Lung (tissue), 11 donors: ENCODE measurements at regions not wholly inside any gene's neighbourhood (a gene's known extent, or its start where the extent isn't known, plus 50 kb on each side); places are given as distances from the start of the nearest gene placed in this dataset.

Experiments
- ATAC-seq: fragments of 200-7000 bp; cut with Tn5 transposase; one replicate; pipeline ENCODE4 v1.9.1; 2020; ENCODE audit warnings: moderate number of reproducible peaks; ENCODE audit not compliant: insufficient read depth, low FRiP score
- DNase-seq, 3 donors: peaks; one replicate each; pipeline ENCODE4 v3.0.0-alpha.2; 2013 to 2017
- H3K27ac ChIP-seq, 2 donors: one replicate each; pipeline ENCODE4 v1.5.1; 2013; ENCODE audit warnings: mild to moderate bottlenecking in 2 of 2, moderate library complexity in 2 of 2, control low read depth in 1 of 2, inconsistent platforms in 1 of 2, low read depth in 1 of 2, low read length in 1 of 2
- H3K27me3 ChIP-seq, 3 donors: one replicate each; pipeline ENCODE4 v1.5.1; 2013; ENCODE audit warnings: low read length in 2 of 3; ENCODE audit not compliant: control insufficient read depth in 3 of 3, insufficient read depth in 3 of 3
- H3K36me3 ChIP-seq, 4 donors: one replicate each; pipeline ENCODE4 v1.5.1; 2013; ENCODE audit warnings: low read length in 4 of 4, mild to moderate bottlenecking in 1 of 4, moderate library complexity in 1 of 4; ENCODE audit not compliant: control insufficient read depth in 4 of 4, insufficient read depth in 4 of 4
- H3K4me1 ChIP-seq, 5 donors: one replicate each; pipeline ENCODE4 v1.5.1; 2013; ENCODE audit warnings: low read length in 5 of 5, mild to moderate bottlenecking in 2 of 5, moderate library complexity in 1 of 5; ENCODE audit not compliant: control insufficient read depth in 5 of 5, insufficient read depth in 5 of 5
- H3K4me3 ChIP-seq: one replicate; pipeline ENCODE4 v1.5.1; 2013; ENCODE audit warnings: mild to moderate bottlenecking, control low read depth, moderate library complexity
- H3K9ac ChIP-seq, 2 donors: one replicate each; pipeline ENCODE4 v1.5.1; 2013; ENCODE audit warnings: low read length in 2 of 2, control low read depth in 1 of 2; ENCODE audit not compliant: insufficient read depth in 1 of 2
- H3K9me3 ChIP-seq, 4 donors: one replicate each; pipeline ENCODE4 v1.5.1; 2013; ENCODE audit warnings: low read length in 3 of 4, mild to moderate bottlenecking in 1 of 4, moderate library complexity in 1 of 4; ENCODE audit not compliant: control insufficient read depth in 4 of 4, insufficient read depth in 3 of 4
- WGBS, 2 donors: extraction: QIAGEN DNeasy Blood & Tissue Kit; methylation state at CpG; one replicate each; pipeline ENCODE4 v1.1.7; 2013; 5-methylcytosine and 5-hydroxymethylcytosine counted together
- TF ChIP-seq, protein P1 (sequence below): IDR thresholded peaks from 2 replicates; pipeline ENCODE4 v1.5.1; 2012; ENCODE audit warnings: mild to moderate bottlenecking; ENCODE audit errors: control extremely low read depth, extremely low read depth
- donor health status: control.
- donor health status: control.
- donor health status: Bipolar disorder and iron deficiency.
- donor health status: healthy.
- donor health status: DM: yes; HTN: yes; CAD: no.

DNA sequence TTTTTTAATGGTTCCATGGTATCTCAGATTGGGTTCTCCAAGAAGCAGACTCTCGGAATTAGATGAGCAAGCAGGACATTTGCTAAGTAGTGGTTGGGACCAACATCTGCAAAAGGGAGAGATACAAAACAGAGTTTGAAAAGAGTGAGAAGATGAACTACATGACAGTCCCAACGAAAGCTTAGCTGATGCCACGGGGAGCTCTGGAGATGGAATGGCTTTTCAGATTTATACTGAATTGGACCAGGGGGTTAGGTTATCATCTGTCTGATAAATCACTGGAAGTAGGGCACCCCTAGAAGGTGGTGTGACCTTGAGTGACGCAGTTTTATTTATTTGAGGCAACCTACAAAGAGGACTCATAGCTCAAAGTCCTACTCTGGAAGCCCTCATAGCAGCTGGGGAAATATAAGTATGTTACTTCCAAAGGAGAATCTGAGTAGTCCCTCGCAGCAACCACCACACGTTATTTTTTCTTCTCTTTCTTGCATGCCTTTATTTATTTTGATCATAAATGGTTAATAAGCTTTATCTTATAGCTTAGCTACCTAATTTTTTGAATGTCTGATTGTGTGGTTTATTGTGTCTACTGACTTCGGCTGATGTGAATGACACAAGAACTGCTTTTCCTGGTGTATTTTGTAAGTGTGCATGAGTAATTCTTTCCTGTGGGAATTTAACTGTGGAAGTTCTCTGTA, 815.4 kb downstream of the SQOR start:
- 77 to 82% methylated on average over 7 of the region's 7 CpGs for WGBS, 2 donors
- H3K9ac ChIP-seq: no peak overlapping the region
- DNase-seq (no peak), ATAC-seq (no peak)
- H3K27ac ChIP-seq: no peak overlapping the region
- H3K27me3 ChIP-seq: no peaks in the 10 kb centered on the region
- H3K4me3 ChIP-seq: no peak overlapping the region
- H3K36me3 ChIP-seq: no peaks in the 10 kb centered on the region
- TF ChIP-seq, protein P1, sequence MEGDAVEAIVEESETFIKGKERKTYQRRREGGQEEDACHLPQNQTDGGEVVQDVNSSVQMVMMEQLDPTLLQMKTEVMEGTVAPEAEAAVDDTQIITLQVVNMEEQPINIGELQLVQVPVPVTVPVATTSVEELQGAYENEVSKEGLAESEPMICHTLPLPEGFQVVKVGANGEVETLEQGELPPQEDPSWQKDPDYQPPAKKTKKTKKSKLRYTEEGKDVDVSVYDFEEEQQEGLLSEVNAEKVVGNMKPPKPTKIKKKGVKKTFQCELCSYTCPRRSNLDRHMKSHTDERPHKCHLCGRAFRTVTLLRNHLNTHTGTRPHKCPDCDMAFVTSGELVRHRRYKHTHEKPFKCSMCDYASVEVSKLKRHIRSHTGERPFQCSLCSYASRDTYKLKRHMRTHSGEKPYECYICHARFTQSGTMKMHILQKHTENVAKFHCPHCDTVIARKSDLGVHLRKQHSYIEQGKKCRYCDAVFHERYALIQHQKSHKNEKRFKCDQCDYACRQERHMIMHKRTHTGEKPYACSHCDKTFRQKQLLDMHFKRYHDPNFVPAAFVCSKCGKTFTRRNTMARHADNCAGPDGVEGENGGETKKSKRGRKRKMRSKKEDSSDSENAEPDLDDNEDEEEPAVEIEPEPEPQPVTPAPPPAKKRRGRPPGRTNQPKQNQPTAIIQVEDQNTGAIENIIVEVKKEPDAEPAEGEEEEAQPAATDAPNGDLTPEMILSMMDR: no peak
- peaks cover 0 to under 1% (median 0%) of the 10 kb centered on the region in 4 donors for H3K9me3 ChIP-seq
- no peaks in the 10 kb centered on the region for H3K4me1 ChIP-seq

DNA sequence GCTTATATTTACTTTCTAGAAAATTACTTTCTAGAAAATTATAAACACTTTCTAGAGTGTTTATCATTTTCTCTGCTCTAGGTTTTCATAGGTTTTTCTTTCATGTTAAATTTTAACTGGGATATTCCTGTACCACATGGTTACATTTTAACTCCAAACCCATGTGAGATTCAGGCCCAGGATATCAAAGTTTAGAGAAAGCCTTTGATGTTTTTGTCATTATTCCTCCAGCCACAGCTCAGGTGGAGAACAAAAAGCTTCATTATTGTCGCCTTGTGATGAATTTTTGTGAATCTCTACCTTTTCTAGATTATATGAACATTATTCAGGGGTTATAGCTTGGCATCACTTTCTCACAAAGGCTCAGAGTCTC, 816.0 kb downstream of the SQOR start:
- Histone ChIP-seq H3K27ac (no peak overlapping the region), H3K9me3 (no peaks in the 10 kb centered on the region), H3K4me3 (no peak overlapping the region), H3K36me3 (no peaks in the 10 kb centered on the region), H3K9ac (no peak overlapping the region), H3K4me1 (no peaks in the 10 kb centered on the region), H3K27me3 (no peaks in the 10 kb centered on the region)
- DNase-seq: no peak
- ATAC-seq: no peak
- TF ChIP-seq, protein P1: no peak
- WGBS, 2 donors: 60 to 83% methylated on average over 1 of the region's 1 CpG

DNA sequence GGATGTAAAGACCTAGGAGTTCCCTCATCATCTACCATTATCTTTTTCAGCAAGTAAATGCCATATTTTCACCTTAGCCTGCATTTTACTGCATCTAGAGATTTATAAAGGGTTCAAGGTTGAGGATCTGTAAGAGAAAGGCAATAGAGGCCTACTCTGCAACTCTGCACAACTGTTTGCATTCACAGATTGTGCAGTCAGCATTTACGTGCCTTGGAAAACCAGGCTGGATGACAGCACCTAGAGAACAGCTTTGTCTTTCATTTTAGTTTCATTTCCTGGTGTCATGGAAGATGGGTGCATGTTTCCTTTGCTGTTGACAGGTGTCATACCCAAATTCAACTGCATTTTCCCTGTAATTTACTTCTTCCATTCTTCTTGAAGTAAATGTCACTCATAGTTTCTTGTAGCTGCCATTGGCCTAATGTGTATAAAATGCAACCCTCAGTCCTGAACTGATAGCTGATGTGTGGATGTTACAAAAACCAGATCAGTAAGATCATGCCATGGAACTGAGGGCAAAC, 817.5 kb downstream of the SQOR start:
- Histone ChIP-seq H3K27me3 (no peaks in the 10 kb centered on the region), H3K9ac (no peak overlapping the region), H3K27ac (no peak overlapping the region), H3K4me3 (no peak overlapping the region), H3K4me1 (no peaks in the 10 kb centered on the region), H3K9me3 (no peaks in the 10 kb centered on the region), H3K36me3 (no peaks in the 10 kb centered on the region)
- ATAC-seq: no peak
- TF ChIP-seq, protein P1: no peak
- no peak for DNase-seq
- 1 to 61% methylated on average over 1 of the region's 1 CpG for WGBS, 2 donors

DNA sequence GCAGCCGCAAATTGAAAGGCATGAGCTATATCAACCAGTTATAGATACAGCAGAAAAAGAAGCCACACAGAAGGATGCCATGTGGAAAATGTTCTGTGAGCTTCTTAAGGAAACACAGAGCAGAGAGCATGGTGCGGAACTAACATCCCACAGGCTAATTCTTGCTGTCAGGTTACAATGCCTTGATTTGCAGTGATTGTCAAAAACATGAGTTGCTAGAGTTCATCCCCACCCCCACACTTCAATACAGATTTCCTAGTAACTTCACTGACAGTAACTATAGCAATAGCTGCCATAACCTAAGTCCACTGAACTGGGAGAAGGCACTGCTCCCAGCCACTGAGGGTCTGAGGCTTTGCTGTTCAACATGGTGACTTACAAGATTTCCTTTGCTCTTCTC, 821.6 kb downstream of the SQOR start:
- no peaks in the 10 kb centered on the region for H3K9me3 ChIP-seq
- H3K9ac ChIP-seq: no peak overlapping the region
- H3K4me3 ChIP-seq: no peak overlapping the region
- WGBS, 2 donors: 94 to 95% methylated on average over 2 of the region's 2 CpGs
- no peaks in the 10 kb centered on the region for H3K36me3 ChIP-seq
- no peak overlapping the region for H3K27ac ChIP-seq
- no peak for ATAC-seq
- DNase-seq: no peak
- no peaks in the 10 kb centered on the region for H3K4me1 ChIP-seq
- no peaks in the 10 kb centered on the region for H3K27me3 ChIP-seq
- TF ChIP-seq, protein P1: no peak
